HepG2 (cell line): ENCODE measurements at regions not wholly inside any gene's neighbourhood (a gene's known extent, or its start where the extent isn't known, plus 50 kb on each side); places are given as distances from the start of the nearest gene placed in this dataset.

Experiments used
- CHD4 ChIP-seq: fragments of 200-600 bp; sonication (generic); IDR thresholded peaks from 2 replicates; pipeline ENCODE4 v1.7.0; 2017; ENCODE audit warnings: mild to moderate bottlenecking, low read length, borderline replicate concordance
- GATAD2A ChIP-seq: IDR thresholded peaks from 2 replicates; pipeline ENCODE4 v1.6.1; 2016
- ISX ChIP-seq: sonication (generic); formaldehyde crosslinking; conservative IDR thresholded peaks from 2 replicates; pipeline ENCODE4 v1.5.0; 2020; ENCODE audit warnings: missing genetic modification reagents
- MATR3 ChIP-seq: sonication (generic); formaldehyde crosslinking; IDR thresholded peaks from 2 replicates; pipeline ENCODE4 v1.4.0; 2020; ENCODE audit warnings: missing genetic modification reagents
- NFKB2 ChIP-seq: sonication (generic); formaldehyde crosslinking; IDR thresholded peaks from 2 replicates; pipeline ENCODE4 v1.4.0; 2020; ENCODE audit warnings: missing genetic modification reagents, borderline replicate concordance
- REL ChIP-seq: sonication (generic); formaldehyde crosslinking; conservative IDR thresholded peaks from 2 replicates; pipeline ENCODE4 v1.8.0; 2022; ENCODE audit warnings: mild to moderate bottlenecking, missing genetic modification reagents, moderate library complexity
- ZNF180 ChIP-seq: sonication (generic); formaldehyde crosslinking; IDR thresholded peaks from 2 replicates; pipeline ENCODE4 v1.4.0; 2020; ENCODE audit warnings: low read depth, missing genetic modification reagents, borderline replicate concordance
- ZNF260 ChIP-seq: sonication (generic); formaldehyde crosslinking; IDR thresholded peaks from 2 replicates; pipeline ENCODE4 v1.4.0; 2020; ENCODE audit warnings: missing genetic modification reagents, low read depth, mild to moderate bottlenecking, borderline replicate concordance
- ZNF564 ChIP-seq: sonication (generic); formaldehyde crosslinking; IDR thresholded peaks from 2 replicates; pipeline ENCODE4 v1.8.1; 2023; ENCODE audit warnings: mild to moderate bottlenecking, missing genetic modification reagents
- TF ChIP-seq, protein P1 (sequence below): IDR thresholded peaks from 2 replicates; pipeline ENCODE4 v1.6.1; 2012; ENCODE audit warnings: low read depth, low read length, improper control_type of control experiment
- TF ChIP-seq, protein P2 (sequence below): sonication (generic); formaldehyde crosslinking; IDR thresholded peaks from 2 replicates; pipeline ENCODE4 v1.4.0; 2020; ENCODE audit warnings: mild to moderate bottlenecking, missing genetic modification reagents

DNA sequence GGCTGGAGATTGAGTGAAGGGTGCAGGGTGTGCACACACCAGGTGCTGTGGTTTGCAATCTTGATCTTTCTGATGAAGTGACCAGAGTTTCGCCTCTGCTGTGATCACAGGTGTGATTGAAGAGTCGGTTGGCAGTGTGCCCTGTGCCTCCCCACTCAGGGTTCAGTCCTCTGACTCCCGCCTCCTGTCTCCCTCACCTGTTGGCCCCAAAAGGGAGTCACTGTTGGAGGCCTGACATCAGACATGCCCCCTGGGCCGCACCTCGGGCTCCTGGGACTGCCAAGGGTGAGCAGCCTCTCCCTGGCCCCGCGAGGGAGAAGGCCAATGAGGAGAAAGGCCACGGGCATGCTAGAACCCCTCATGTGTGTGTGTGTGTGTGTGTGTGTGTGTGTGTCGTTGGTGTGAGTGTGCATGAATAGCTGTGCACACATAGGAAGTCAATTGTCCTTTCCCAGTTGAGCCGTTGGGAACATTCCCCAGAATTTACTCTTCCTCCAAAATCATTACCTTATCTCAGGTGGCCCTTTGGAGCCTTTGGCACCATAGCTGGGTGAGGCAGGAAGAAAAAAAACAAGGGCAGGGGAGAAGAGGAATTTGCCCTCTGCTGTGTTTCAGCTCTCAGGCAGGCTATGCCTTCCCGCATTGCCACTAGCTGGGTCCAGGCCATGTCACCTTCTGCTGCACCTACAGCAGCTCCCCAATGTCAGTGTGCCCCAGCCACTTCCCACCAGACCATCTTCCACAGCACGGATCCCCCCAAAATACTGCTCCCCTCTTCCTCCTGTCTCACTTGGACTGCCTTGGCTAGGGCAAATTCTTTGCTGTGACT is 78.1 kb upstream of the LAPTM4A start (continued):
- TF ChIP-seq, protein P1, sequence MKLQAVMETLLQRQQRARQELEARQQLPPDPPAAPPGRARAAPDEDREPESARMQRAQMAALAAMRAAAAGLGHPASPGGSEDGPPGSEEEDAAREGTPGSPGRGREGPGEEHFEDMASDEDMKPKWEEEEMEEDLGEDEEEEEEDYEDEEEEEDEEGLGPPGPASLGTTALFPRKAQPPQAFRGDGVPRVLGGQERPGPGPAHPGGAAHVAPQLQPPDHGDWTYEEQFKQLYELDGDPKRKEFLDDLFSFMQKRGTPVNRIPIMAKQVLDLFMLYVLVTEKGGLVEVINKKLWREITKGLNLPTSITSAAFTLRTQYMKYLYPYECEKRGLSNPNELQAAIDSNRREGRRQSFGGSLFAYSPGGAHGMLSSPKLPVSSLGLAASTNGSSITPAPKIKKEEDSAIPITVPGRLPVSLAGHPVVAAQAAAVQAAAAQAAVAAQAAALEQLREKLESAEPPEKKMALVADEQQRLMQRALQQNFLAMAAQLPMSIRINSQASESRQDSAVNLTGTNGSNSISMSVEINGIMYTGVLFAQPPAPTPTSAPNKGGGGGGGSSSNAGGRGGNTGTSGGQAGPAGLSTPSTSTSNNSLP, result no peak
- TF ChIP-seq NFKB2 (CRISPR knock-in tag), result no peak
- TF ChIP-seq REL, result no peak
- TF ChIP-seq ISX (CRISPR knock-in tag), result no peak
- TF ChIP-seq GATAD2A (CRISPR knock-in tag), result no peak
- TF ChIP-seq ZNF260, result no peak
- no peak for TF ChIP-seq MATR3
- no peak for TF ChIP-seq ZNF564 (CRISPR knock-in tag)
- TF ChIP-seq ZNF180 (CRISPR knock-in tag), result no peak
- TF ChIP-seq, protein P2, sequence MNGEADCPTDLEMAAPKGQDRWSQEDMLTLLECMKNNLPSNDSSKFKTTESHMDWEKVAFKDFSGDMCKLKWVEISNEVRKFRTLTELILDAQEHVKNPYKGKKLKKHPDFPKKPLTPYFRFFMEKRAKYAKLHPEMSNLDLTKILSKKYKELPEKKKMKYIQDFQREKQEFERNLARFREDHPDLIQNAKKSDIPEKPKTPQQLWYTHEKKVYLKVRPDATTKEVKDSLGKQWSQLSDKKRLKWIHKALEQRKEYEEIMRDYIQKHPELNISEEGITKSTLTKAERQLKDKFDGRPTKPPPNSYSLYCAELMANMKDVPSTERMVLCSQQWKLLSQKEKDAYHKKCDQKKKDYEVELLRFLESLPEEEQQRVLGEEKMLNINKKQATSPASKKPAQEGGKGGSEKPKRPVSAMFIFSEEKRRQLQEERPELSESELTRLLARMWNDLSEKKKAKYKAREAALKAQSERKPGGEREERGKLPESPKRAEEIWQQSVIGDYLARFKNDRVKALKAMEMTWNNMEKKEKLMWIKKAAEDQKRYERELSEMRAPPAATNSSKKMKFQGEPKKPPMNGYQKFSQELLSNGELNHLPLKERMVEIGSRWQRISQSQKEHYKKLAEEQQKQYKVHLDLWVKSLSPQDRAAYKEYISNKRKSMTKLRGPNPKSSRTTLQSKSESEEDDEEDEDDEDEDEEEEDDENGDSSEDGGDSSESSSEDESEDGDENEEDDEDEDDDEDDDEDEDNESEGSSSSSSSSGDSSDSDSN, result no peak
- no peak for TF ChIP-seq CHD4
- TF ChIP-seq, all 625 proteins: peak for 11
